GM12878 (cell line): ENCODE measurements at regions not wholly inside any gene's neighbourhood (a gene's known extent, or its start where the extent isn't known, plus 50 kb on each side); places are given as distances from the start of the nearest gene placed in this dataset.

ENCODE experiments used
- ATAC-seq: fragments of 200-7000 bp; cut with Tn5 transposase; 3 replicates; pipeline ENCODE4 v1.9.1; 2020; ENCODE audit warnings: mild to moderate bottlenecking, moderate library complexity
- BruUV-seq: library from RNA; stranded (reverse); fragments of 400-500 nt; replicated peaks from 2 replicates; lab custom pipeline; 2021; lab: Mats Ljungman, UMichigan
- CTCF ChIA-PET: fragments of 300-600 bp; sonication (Branson Sonifier 250); formaldehyde crosslinking; extraction: SDS; loops from one replicate; lab custom pipeline; 2021; ENCODE audit warnings: inconsistent platforms; lab: Yijun Ruan, JAX
- POLR2A ChIA-PET: fragments of 350-600 bp; formaldehyde crosslinking; extraction: SDS; loops from one replicate; lab custom pipeline; 2021; ENCODE audit warnings: inconsistent platforms; lab: Charles Lee
- RAD21 ChIA-PET: fragments of 300-600 bp; sonication (Branson Sonifier 250); formaldehyde crosslinking; loops from one replicate; lab custom pipeline; 2023; ENCODE audit warnings: antibody characterized with exemption; ENCODE audit not compliant: unreplicated experiment; lab: Charles Lee
- SMC1A ChIA-PET: fragments of 300-600 bp; sonication (Branson Sonifier 250); formaldehyde crosslinking; loops from one replicate; lab custom pipeline; 2023; ENCODE audit not compliant: unreplicated experiment, uncharacterized antibody; lab: Charles Lee
- DNase-seq: peaks from one replicate; pipeline ENCODE4 v3.0.0-alpha.2; 2011; ENCODE audit warnings: low read depth, low spot score
- FAIRE-seq: peaks from 3 replicates; lab custom pipeline; 2011; peaks lifted over from hg19 to GRCh38; lab: Jason Lieb, UNC
- H2AFZ ChIP-seq: 2 replicates; pipeline ENCODE4 v1.6.0; 2011; ENCODE audit warnings: low read depth, low read length, control low read depth; ENCODE audit not compliant: control insufficient read depth
- H3K27ac ChIP-seq: 2 replicates; pipeline ENCODE4 v1.5.1; 2011; ENCODE audit warnings: control low read depth; ENCODE audit not compliant: control insufficient read depth, insufficient read depth
- H3K27me3 ChIP-seq, 2 experiments: replicated peaks in 1 of 2; 2 replicates each; pipeline versions ENCODE4 v1.6.0 to v1.6.1; 2011; ENCODE audit warnings: low read length in 1 of 2; ENCODE audit not compliant: control insufficient read depth in 2 of 2, insufficient read depth in 2 of 2
- H3K36me3 ChIP-seq, 2 experiments: 2 replicates each; pipeline ENCODE4 v1.5.1; 2011; ENCODE audit warnings: low read length in 1 of 2; ENCODE audit not compliant: control insufficient read depth in 2 of 2, insufficient read depth in 2 of 2
- H3K4me1 ChIP-seq: 2 replicates; pipeline ENCODE4 v1.6.1; 2011; ENCODE audit warnings: mild to moderate bottlenecking, low read length, moderate library complexity, mixed read lengths; ENCODE audit not compliant: control insufficient read depth, insufficient read depth
- H3K4me2 ChIP-seq: 2 replicates; pipeline ENCODE4 v1.6.0; 2011; ENCODE audit warnings: control low read depth; ENCODE audit not compliant: control insufficient read depth, insufficient read depth
- H3K4me3 ChIP-seq: fragments of 200-600 bp; sonication (generic); 2 replicates; pipeline ENCODE4 v1.5.1; 2016
- H3K79me2 ChIP-seq: 2 replicates; pipeline ENCODE4 v1.6.0; 2011; ENCODE audit warnings: low read length; ENCODE audit not compliant: control insufficient read depth, insufficient read depth
- H3K9ac ChIP-seq: 2 replicates; pipeline ENCODE4 v1.8.0; 2011; ENCODE audit warnings: low read length, control low read depth, mixed read lengths; ENCODE audit not compliant: control insufficient read depth, insufficient read depth
- H3K9me3 ChIP-seq: replicated peaks from 3 replicates; pipeline ENCODE4 v1.5.1; 2011; ENCODE audit warnings: mild to moderate bottlenecking, low read length; ENCODE audit not compliant: control insufficient read depth, insufficient read depth
- H4K20me1 ChIP-seq: 2 replicates; pipeline ENCODE4 v1.6.0; 2011; ENCODE audit not compliant: control insufficient read depth, insufficient read depth
- BRCA1 ChIP-seq: IDR thresholded peaks from 2 replicates; pipeline ENCODE4 v1.6.1; 2011; ENCODE audit warnings: low read depth, low read length, improper control_type of control experiment
- CHD2 ChIP-seq: IDR thresholded peaks from 2 replicates; pipeline ENCODE4 v1.6.1; 2011; ENCODE audit warnings: low read depth, low read length, improper control_type of control experiment, borderline replicate concordance
- CREB1 ChIP-seq: IDR thresholded peaks from 2 replicates; pipeline ENCODE4 v1.6.1; 2012; ENCODE audit warnings: low read depth, mild to moderate bottlenecking, inconsistent platforms
- JUND ChIP-seq: IDR thresholded peaks from 2 replicates; pipeline ENCODE4 v1.6.1; 2012; ENCODE audit warnings: low read depth, mild to moderate bottlenecking, low read length, improper control_type of control experiment, moderate library complexity
- MEF2A ChIP-seq: IDR thresholded peaks from 2 replicates; pipeline ENCODE4 v1.6.1; 2011; ENCODE audit warnings: low read depth, mild to moderate bottlenecking, low read length, moderate library complexity; ENCODE audit not compliant: insufficient read depth
- NR2C1 ChIP-seq: fragments of 450-650 bp; IDR thresholded peaks from 2 replicates; pipeline ENCODE4 v1.6.1; 2017; ENCODE audit warnings: antibody characterized with exemption, mild to moderate bottlenecking, moderate library complexity
- RELA ChIP-seq: fragments of 450-650 bp; IDR thresholded peaks from 2 replicates; pipeline ENCODE4 v1.8.0; 2014; ENCODE audit warnings: borderline replicate concordance; ENCODE audit not compliant: partially characterized antibody
- SMARCA5 ChIP-seq: fragments of 450-650 bp; IDR thresholded peaks from 2 replicates; pipeline ENCODE4 v1.6.1; 2017; ENCODE audit warnings: mild to moderate bottlenecking
- TCF3 ChIP-seq: IDR thresholded peaks from 2 replicates; pipeline ENCODE4 v1.6.1; 2012; ENCODE audit warnings: low read depth, mild to moderate bottlenecking, low read length, borderline replicate concordance; ENCODE audit not compliant: insufficient read depth
- ZBTB4 ChIP-seq: fragments of 450-650 bp; formaldehyde crosslinking; IDR thresholded peaks from 2 replicates; pipeline ENCODE4 v1.4.0; 2022; ENCODE audit warnings: mild to moderate bottlenecking, moderate library complexity
- WGBS: methylation state at CpG from one replicate; pipeline ENCODE4 v1.1.6; 2016; ENCODE audit warnings: low lambda C conversion rate; ENCODE audit not compliant: insufficient replicate concordance, insufficient coverage; ENCODE audit errors: missing lambda C conversion rate; 5-methylcytosine and 5-hydroxymethylcytosine counted together
- in situ Hi-C: fragments of 300-500 bp; cut with MboI; formaldehyde crosslinking; loops from 9 replicates; pipeline ENCODE4 v1.14.3; 2018; ENCODE audit warnings: mixed read lengths
- intact Hi-C: fragments of 100-400 bp; cut with micrococcal nuclease; formaldehyde crosslinking; loops from one replicate; pipeline ENCODE4 v1.14.2; 2022; ENCODE audit not compliant: unreplicated experiment
- TF ChIP-seq, protein P1 (sequence below): fragments of 150-350 bp; IDR thresholded peaks from 2 replicates; pipeline ENCODE4 v1.6.1; 2014; ENCODE audit warnings: mild to moderate bottlenecking, low read depth, low read length
- TF ChIP-seq, protein P2 (sequence below): fragments of 450-650 bp; IDR thresholded peaks from 2 replicates; pipeline ENCODE4 v1.6.1; 2017; ENCODE audit warnings: low read depth, mild to moderate bottlenecking, moderate library complexity
- TF ChIP-seq, protein P3 (sequence below): fragments of 450-650 bp; IDR thresholded peaks from 2 replicates; pipeline ENCODE4 v1.6.1; 2018; ENCODE audit warnings: mild to moderate bottlenecking, low read depth, moderate library complexity; ENCODE audit not compliant: partially characterized antibody

DNA sequence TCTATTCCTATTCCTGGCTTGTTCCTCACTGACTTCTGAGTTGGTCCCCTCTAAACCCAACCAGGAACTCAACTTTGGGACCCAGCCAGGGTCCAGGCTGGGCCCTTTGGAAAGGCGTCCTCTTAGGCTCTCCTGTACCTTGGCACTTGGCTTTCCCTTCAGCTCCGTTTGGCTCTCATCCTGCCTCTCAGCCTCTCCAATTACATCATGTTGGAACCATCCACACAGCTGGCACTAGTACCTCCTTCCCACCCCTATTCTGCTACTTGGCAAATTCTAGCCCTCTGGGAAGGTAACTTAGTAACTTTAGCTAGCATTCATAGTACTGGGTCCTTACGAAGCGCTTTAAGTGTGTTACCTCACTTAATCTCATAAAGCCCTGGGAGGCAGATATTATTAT lies 205.3 kb upstream of the HABP2 start (continued):
- TF ChIP-seq, protein P1, sequence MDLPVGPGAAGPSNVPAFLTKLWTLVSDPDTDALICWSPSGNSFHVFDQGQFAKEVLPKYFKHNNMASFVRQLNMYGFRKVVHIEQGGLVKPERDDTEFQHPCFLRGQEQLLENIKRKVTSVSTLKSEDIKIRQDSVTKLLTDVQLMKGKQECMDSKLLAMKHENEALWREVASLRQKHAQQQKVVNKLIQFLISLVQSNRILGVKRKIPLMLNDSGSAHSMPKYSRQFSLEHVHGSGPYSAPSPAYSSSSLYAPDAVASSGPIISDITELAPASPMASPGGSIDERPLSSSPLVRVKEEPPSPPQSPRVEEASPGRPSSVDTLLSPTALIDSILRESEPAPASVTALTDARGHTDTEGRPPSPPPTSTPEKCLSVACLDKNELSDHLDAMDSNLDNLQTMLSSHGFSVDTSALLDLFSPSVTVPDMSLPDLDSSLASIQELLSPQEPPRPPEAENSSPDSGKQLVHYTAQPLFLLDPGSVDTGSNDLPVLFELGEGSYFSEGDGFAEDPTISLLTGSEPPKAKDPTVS = no peak
- no peak for TF ChIP-seq CREB1
- no peak for TF ChIP-seq NR2C1
- TF ChIP-seq SMARCA5 = no peak

- Histone ChIP-seq H3K27me3 (no peaks in the 10 kb centered on the region), H3K4me2 (no peak overlapping the region), H4K20me1 (no peaks in the 10 kb centered on the region), H3K79me2 (no peaks in the 10 kb centered on the region), H3K4me1 (no peaks in the 10 kb centered on the region), H3K27ac (no peak overlapping the region), H3K36me3 (no peaks in the 10 kb centered on the region), H3K4me3 (no peak overlapping the region), H3K9me3 (no peaks in the 10 kb centered on the region), H3K9ac (no peak overlapping the region), H2AFZ (no peak overlapping the region)
- WGBS = 26% methylated on average over 7 of the region's 7 CpGs
- BruUV-seq = no TSS peak
- intact Hi-C loops = no loop called here
- FAIRE-seq (no peak), ATAC-seq (no peak), DNase-seq (no peak)
- RAD21 ChIA-PET = no interaction called here
- CTCF ChIA-PET = interaction anchor here (0.7 kb wide), 1 partner anchor 420 kb away, joined by 3 read pairs; no protein-coding TSS in a partner anchor
- POLR2A ChIA-PET = no interaction called here
- SMC1A ChIA-PET = interaction anchor here (0.7 kb wide), 1 partner anchor 22 kb away, joined by 3 read pairs; no protein-coding TSS in a partner anchor
- in situ Hi-C loops = no loop called here
- TF ChIP-seq RELA (no peak), CHD2 (no peak), BRCA1 (no peak), MEF2A (no peak), TCF3 (no peak), ZBTB4 (CRISPR knock-in tag) (no peak), JUND (no peak)
- TF ChIP-seq, protein P2, sequence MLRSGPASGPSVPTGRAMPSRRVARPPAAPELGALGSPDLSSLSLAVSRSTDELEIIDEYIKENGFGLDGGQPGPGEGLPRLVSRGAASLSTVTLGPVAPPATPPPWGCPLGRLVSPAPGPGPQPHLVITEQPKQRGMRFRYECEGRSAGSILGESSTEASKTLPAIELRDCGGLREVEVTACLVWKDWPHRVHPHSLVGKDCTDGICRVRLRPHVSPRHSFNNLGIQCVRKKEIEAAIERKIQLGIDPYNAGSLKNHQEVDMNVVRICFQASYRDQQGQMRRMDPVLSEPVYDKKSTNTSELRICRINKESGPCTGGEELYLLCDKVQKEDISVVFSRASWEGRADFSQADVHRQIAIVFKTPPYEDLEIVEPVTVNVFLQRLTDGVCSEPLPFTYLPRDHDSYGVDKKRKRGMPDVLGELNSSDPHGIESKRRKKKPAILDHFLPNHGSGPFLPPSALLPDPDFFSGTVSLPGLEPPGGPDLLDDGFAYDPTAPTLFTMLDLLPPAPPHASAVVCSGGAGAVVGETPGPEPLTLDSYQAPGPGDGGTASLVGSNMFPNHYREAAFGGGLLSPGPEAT = no peak
- TF ChIP-seq, protein P3, sequence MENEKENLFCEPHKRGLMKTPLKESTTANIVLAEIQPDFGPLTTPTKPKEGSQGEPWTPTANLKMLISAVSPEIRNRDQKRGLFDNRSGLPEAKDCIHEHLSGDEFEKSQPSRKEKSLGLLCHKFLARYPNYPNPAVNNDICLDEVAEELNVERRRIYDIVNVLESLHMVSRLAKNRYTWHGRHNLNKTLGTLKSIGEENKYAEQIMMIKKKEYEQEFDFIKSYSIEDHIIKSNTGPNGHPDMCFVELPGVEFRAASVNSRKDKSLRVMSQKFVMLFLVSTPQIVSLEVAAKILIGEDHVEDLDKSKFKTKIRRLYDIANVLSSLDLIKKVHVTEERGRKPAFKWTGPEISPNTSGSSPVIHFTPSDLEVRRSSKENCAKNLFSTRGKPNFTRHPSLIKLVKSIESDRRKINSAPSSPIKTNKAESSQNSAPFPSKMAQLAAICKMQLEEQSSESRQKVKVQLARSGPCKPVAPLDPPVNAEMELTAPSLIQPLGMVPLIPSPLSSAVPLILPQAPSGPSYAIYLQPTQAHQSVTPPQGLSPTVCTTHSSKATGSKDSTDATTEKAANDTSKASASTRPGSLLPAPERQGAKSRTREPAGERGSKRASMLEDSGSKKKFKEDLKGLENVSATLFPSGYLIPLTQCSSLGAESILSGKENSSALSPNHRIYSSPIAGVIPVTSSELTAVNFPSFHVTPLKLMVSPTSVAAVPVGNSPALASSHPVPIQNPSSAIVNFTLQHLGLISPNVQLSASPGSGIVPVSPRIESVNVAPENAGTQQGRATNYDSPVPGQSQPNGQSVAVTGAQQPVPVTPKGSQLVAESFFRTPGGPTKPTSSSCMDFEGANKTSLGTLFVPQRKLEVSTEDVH = no peak
Measured at GRCh38 chr10:113348694-113349093, 204.2 kb upstream of the HABP2 start.
